ENCODE measurements at regions not wholly inside any gene's neighbourhood (a gene's known extent, or its start where the extent isn't known, plus 50 kb on each side); places are given as distances from the start of the nearest gene placed in this dataset.

GRCh38 chr2:212914392-212914791 lies 237.0 kb downstream of the IKZF2 start:
- Histone ChIP-seq H3K27me3 (replicated peaks; ENCODE audit: insufficient read depth, low read length) (no peaks in the 10 kb centered on the region), H4K20me1 (ENCODE audit: insufficient read depth, low read length) (no peaks in the 10 kb centered on the region), H3K79me2 (ENCODE audit: low read length) (no peaks in the 10 kb centered on the region), H2AFZ (ENCODE audit: low read length) (no peak overlapping the region), H3K9ac (ENCODE audit: low read length) (no peak overlapping the region), H3K36me3 (replicated peaks; ENCODE audit: insufficient read depth, low read length) (no peaks in the 10 kb centered on the region), H3K4me1 (ENCODE audit: low read length) (no peaks in the 10 kb centered on the region), H3K9me2 (replicated peaks; ENCODE audit: insufficient read depth, low read length) (no peaks in the 10 kb centered on the region), H3K27ac (ENCODE audit: low read length) (no peak overlapping the region), H3K9me3 (replicated peaks; ENCODE audit: insufficient read depth, low read length) (no peaks in the 10 kb centered on the region), H3K4me2 (ENCODE audit: low read depth, low read length) (no peak overlapping the region), H3K4me3 (ENCODE audit: low read length) (no peak overlapping the region), H3F3A (ENCODE audit: insufficient read depth, low read length) (no peaks in the 10 kb centered on the region)
- DNase-seq = no peak
- TF ChIP-seq, protein P1, sequence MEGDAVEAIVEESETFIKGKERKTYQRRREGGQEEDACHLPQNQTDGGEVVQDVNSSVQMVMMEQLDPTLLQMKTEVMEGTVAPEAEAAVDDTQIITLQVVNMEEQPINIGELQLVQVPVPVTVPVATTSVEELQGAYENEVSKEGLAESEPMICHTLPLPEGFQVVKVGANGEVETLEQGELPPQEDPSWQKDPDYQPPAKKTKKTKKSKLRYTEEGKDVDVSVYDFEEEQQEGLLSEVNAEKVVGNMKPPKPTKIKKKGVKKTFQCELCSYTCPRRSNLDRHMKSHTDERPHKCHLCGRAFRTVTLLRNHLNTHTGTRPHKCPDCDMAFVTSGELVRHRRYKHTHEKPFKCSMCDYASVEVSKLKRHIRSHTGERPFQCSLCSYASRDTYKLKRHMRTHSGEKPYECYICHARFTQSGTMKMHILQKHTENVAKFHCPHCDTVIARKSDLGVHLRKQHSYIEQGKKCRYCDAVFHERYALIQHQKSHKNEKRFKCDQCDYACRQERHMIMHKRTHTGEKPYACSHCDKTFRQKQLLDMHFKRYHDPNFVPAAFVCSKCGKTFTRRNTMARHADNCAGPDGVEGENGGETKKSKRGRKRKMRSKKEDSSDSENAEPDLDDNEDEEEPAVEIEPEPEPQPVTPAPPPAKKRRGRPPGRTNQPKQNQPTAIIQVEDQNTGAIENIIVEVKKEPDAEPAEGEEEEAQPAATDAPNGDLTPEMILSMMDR (IDR thresholded peaks at IDR 0.05; ENCODE audit: low read length) = no peak
- TF ChIP-seq EZH2phosphoT487 (IDR thresholded peaks at IDR 0.05; ENCODE audit: low read length) (no peak), EZH2 (optimal IDR thresholded peaks at IDR 0.05; ENCODE audit: low read depth, low read length) (no peak)

DNA sequence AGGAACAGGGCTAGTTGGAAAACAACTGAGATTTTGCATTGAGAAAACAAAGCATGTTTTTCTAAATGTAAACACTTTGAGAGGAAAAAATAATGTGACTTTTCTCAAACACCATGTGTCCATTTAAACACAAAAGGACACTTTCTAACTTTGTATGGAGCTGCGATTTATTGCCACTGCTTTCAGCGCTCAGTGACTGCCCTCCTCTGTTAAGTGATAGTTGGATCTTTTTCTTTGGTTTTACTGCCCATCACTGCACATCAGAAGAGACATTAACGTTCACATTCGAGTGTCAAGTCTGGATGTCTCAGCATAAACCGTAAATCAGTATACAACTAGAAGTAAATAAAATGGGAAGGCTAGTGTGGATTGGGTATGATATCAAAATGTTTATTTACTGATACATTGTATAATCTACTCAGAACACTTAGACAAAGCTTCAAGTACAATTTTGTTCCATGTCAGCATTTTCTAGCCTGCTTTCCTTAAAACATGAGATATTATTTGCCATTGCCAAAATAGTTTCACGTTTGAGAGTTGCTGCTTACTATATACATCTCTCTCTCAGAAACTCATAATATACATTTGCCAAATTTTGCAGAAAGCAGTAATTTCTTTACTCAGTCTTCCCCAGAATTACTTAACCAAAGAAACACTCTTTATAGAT lies 237.6 kb downstream of the IKZF2 start:
- Histone ChIP-seq H2AFZ (ENCODE audit: low read length) (no peak overlapping the region), H3K9me2 (replicated peaks; ENCODE audit: insufficient read depth, low read length) (no peaks in the 10 kb centered on the region), H3F3A (ENCODE audit: insufficient read depth, low read length) (no peaks in the 10 kb centered on the region), H3K27ac (ENCODE audit: low read length) (no peak overlapping the region), H3K27me3 (replicated peaks; ENCODE audit: insufficient read depth, low read length) (no peaks in the 10 kb centered on the region), H3K79me2 (ENCODE audit: low read length) (no peaks in the 10 kb centered on the region), H3K9ac (ENCODE audit: low read length) (no peak overlapping the region), H3K4me2 (ENCODE audit: low read depth, low read length) (no peak overlapping the region), H4K20me1 (ENCODE audit: insufficient read depth, low read length) (no peaks in the 10 kb centered on the region), H3K4me3 (ENCODE audit: low read length) (no peak overlapping the region), H3K4me1 (ENCODE audit: low read length) (no peaks in the 10 kb centered on the region), H3K36me3 (replicated peaks; ENCODE audit: insufficient read depth, low read length) (no peaks in the 10 kb centered on the region), H3K9me3 (replicated peaks; ENCODE audit: insufficient read depth, low read length) (no peaks in the 10 kb centered on the region)
- TF ChIP-seq EZH2phosphoT487 (IDR thresholded peaks at IDR 0.05; ENCODE audit: low read length) (no peak), EZH2 (optimal IDR thresholded peaks at IDR 0.05; ENCODE audit: low read depth, low read length) (no peak)
- TF ChIP-seq, protein P1 (IDR thresholded peaks at IDR 0.05; ENCODE audit: low read length) = no peak
- DNase-seq = no peak

DNA sequence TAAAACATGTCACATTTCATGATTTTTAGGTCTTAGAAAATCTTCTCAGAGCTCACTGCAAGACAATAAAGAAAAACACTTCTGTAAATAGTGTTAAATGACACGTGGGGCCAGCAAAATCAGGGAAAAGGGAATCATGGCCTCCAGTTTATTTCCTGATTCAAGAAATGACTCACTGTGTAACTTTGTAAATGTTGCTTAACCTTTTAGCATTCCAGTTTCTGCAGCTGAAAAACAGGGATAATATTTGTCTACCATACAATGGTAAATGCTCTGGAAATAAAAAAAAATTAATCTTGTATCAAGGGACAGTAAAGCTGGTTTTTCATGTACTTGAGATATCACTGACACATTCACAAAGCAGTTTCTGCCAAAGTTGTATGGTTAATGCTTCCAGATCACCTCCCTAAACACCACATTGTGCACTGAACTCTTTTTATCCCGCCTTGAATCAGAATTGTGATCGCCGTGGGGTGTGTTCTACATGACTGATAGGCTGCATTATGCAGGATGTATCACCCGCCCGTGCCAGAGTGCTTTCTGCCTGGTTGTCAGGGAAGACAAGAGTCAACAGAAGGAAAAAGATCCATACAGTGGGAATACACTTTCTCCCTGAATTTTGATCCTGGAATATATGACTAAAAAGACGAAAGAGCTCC lies 238.8 kb downstream of the IKZF2 start:
- H2AFZ ChIP-seq (ENCODE audit: low read length) = no peak overlapping the region
- H3K27me3 ChIP-seq (replicated peaks; ENCODE audit: insufficient read depth, low read length) = no peaks in the 10 kb centered on the region
- no peaks in the 10 kb centered on the region for H3K4me1 ChIP-seq (ENCODE audit: low read length)
- no peaks in the 10 kb centered on the region for H3K36me3 ChIP-seq (replicated peaks; ENCODE audit: insufficient read depth, low read length)
- H3K79me2 ChIP-seq (ENCODE audit: low read length) = no peaks in the 10 kb centered on the region
- no peaks in the 10 kb centered on the region for H4K20me1 ChIP-seq (ENCODE audit: insufficient read depth, low read length)
- DNase-seq = no peak
- H3F3A ChIP-seq (ENCODE audit: insufficient read depth, low read length) = no peaks in the 10 kb centered on the region
- no peak for TF ChIP-seq EZH2phosphoT487 (IDR thresholded peaks at IDR 0.05; ENCODE audit: low read length)
- TF ChIP-seq, protein P1 (IDR thresholded peaks at IDR 0.05; ENCODE audit: low read length) = no peak
- no peak for TF ChIP-seq EZH2 (optimal IDR thresholded peaks at IDR 0.05; ENCODE audit: low read depth, low read length)
- H3K27ac ChIP-seq (ENCODE audit: low read length) = no peak overlapping the region
- H3K4me2 ChIP-seq (ENCODE audit: low read depth, low read length) = no peak overlapping the region
- H3K9me2 ChIP-seq (replicated peaks; ENCODE audit: insufficient read depth, low read length) = no peaks in the 10 kb centered on the region
- no peaks in the 10 kb centered on the region for H3K9me3 ChIP-seq (replicated peaks; ENCODE audit: insufficient read depth, low read length)
- no peak overlapping the region for H3K9ac ChIP-seq (ENCODE audit: low read length)
- H3K4me3 ChIP-seq (ENCODE audit: low read length) = no peak overlapping the region

All from MM.1S (cell line).